GM19023 (cell line): ENCODE measurements at regions not wholly inside any gene's neighbourhood (a gene's known extent, or its start where the extent isn't known, plus 50 kb on each side); places are given as distances from the start of the nearest gene placed in this dataset.
A peak's percentile ranks its signal among the peaks of the same experiment; 100 is the strongest.

Experiments used
- ATAC-seq: cut with Tn5 transposase; IDR thresholded peaks from one replicate; pipeline ENCODE4 v1.9.1; 2021; ENCODE audit warnings: mild to moderate bottlenecking, moderate library complexity; ENCODE audit not compliant: unreplicated experiment

DNA sequence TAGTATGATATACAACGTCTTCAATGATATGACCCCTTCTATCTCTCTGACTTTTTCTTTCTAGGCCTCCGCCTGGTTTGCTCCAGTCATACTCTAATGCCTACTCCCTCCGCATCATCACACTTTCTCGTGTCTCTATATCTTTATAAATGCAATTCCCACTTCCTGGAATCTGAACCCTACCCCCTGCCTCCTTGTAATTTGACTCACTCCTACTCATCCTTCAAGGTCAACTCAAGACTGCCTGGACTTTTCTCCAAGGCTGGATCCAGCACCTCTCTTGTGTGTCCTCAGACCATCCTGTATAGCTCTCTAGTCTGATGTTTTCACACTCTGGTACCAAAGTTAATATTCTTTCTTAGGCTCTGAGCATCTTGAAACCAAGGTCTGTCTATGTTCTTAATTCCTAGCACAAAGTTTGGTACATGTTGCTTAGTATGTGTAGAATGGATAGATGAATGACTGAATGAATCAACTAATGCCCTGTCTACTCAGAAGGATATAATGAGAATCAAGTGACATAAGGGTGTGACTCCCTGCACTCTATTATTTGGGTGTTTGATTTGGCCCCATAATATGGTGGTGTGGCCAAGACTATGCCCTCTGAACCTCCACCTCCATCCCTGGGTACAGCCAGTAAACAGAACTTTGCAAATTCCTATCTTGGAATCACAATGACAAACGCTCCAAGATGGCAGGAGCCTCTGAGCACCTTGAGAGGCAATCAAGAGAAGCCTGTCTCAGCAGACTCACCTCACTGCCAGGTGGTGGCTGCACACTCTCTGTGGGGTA is 74.3 kb upstream of the SERP2 start:
- ATAC-seq = no peak

DNA sequence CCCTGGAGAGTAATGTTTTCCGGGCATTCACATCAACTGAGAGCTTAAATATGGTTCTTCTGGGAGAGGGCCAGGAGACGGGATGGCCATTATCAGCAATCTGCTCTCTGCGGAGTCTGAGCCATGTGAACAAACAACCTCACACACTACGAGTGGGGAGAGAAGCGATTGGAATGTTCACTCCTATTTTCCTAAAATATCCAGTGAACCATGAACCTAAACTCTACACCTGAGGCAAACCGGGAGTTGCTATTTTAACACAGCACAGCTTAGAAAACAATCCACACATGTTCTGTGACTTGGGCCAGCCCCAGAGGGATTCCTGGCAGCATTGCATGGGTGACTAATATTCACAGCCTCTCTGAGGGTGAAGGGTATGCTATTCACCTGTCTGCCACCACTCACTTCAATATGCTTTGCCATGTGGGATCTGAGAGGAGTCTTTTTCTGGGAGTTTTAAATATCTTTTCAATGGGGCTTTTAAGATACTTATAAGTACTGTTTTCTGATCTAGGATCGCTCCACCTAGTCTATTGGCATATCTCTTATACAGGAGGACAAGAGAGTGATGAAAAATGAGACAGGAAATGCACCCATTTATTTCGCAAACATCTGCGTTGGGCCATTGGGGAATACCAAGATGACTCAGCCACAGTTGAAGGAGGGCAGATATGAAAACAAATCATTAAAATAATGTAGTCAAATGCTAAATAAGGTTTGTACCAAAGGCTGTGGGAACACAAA is 72.6 kb upstream of the SERP2 start:
- peak; percentile 79 for ATAC-seq

DNA sequence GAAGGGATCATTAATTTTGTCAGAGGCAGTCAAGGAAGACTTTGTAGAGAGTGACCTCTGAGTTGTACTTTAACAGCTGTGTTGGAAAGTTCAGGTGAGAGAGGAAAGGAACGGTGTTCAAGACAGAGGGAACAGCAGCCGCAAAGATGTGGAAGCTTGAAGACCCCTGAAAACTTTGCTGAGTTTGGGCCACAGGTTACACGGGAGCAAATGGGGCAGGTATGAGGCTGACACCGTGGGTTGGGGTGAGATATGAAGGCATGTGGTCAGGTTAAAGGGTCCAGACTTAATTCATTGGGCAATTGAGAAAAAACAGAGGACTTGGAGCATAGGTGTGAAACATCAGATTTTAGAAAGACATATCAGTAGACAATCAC is 72.0 kb upstream of the SERP2 start:
- ATAC-seq = no peak

DNA sequence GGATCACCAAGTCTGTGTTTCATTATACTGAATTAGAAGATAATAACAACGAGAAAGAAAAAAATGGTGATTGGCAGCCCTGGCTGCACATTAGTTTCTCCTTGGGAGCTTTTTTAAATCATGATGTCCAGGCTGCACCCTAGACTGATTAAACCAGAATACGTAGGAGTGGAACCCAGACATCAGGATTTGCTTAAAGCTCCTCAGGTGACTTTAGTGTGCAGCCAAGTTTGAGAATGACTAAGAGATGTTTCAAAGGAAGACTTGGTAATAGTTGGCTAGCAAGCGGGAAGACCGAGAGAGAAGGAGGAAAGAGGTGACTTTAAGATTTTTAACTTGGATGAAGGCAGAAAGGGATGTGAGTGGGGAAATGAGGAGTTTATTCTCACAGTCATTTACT is 71.4 kb upstream of the SERP2 start:
- ATAC-seq = no peak

DNA sequence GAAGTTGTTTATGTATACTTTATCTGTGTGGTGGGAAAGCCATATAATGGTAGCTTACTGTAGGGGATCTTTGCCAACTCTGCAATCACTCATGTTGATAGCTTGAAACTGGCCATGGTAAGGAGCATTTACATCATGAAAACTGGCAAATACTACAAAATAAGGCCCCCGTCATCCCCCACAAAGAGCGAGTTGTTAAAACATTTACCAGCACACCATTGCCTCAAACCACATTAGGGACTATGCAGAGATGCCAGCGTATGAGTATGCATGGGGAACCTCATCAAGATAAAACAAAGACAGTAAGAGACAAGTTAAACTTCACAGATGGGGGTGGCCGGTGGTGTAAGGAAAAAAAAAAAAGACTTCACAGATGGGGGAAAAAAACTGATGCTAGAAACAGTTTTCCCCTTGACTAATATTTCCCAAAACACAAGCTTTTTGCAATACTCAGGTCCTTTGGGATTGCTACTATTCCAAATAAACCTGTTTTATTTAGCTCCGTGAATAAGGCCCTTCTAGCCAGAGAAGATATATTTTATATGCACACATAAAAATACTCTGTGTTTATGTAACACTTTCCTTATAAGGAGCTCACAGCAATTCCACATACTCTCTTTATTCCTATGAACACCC is 70.6 kb upstream of the SERP2 start:
- ATAC-seq = no peak

DNA sequence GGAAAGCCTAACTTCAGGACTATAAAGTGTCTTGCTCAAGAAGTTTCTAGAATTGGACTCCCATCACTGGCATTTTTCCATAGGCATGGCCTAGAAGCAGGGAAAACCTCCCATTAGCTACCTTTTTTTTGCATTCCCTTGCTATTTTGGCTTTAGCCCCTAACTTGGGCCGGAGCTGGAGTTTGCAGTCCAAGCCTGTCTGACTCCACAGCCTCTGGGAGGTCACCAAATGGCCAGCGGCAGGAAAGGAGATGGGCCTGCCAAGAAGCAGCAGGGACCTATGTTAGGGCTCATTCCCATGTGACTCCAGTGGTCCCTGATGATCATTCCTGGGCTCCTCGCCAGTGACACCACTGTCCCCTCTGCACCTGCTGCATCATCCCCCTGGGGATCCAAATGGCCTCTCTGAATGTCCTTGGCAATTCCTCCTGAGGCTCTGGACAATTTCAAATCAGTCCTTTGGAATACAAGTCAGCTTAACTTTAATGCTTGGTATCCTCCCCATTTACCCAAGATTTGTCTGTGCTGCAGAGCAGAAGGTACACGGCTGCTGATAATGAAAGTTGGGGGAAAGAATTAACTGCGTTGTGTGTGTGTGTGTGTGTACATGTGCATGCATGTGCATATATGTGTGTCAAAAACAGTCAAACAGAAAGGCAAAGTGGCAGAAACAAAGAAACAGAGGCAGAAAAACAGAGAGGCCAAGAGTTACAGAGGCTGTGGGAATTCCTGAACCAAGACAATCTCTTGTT is 69.8 kb upstream of the SERP2 start:
- no peak for ATAC-seq

DNA sequence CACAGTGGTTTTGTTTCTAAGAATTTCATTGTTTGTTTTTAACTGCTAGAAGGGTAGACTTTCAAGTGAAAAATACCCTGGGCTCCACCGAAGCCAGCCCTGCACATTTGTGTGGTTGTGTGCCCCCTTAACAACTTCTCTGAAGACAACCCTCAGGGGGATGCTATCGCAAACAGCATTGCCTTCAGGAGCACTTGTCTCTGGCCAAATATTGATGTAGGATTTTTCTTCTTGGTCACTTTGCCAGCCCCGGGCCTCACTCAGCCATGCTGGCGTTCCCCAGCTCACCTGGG is 69.2 kb upstream of the SERP2 start:
- ATAC-seq = no peak

DNA sequence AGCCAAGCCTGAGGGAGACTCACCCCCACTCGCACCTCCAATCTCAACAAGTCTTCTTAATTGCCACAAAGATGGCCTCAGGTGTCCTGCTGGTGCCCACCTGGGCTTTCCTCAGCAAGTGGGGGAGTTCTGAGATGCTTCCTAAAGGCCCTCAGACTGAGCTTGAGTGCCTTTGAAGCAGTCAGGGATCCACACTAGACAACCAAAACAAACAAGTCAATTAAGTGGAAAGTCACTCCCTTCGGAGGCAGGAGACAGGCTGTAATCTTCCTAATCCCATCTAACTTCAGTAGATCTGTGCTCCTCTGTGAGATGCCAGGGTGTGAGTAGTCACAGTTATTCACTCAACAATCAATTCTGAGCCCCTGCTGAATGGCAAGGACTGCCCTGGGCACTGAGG is 68.3 kb upstream of the SERP2 start:
- ATAC-seq = no peak

DNA sequence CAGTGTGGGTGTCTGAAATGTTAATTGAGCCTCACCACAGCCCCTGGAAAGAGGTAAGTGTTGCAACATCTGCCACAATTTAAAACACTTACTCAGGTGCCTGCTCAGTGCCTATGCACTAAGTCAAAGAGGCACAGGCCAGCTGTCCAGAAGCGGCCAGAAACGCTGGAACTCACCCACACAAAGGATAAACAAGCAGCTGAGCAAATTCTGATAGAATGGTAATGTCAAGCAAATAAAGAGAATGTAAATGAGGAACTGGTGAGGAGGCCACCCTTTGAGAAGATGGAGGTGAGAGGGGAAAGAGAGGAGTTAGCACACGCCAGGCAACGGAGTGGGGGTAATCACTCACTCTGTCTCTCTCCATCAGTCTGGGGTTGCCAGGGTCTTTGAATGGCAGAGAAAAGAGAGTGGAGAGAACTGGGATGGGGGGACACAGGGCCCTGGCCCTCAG is 67.7 kb upstream of the SERP2 start:
- ATAC-seq = no peak

DNA sequence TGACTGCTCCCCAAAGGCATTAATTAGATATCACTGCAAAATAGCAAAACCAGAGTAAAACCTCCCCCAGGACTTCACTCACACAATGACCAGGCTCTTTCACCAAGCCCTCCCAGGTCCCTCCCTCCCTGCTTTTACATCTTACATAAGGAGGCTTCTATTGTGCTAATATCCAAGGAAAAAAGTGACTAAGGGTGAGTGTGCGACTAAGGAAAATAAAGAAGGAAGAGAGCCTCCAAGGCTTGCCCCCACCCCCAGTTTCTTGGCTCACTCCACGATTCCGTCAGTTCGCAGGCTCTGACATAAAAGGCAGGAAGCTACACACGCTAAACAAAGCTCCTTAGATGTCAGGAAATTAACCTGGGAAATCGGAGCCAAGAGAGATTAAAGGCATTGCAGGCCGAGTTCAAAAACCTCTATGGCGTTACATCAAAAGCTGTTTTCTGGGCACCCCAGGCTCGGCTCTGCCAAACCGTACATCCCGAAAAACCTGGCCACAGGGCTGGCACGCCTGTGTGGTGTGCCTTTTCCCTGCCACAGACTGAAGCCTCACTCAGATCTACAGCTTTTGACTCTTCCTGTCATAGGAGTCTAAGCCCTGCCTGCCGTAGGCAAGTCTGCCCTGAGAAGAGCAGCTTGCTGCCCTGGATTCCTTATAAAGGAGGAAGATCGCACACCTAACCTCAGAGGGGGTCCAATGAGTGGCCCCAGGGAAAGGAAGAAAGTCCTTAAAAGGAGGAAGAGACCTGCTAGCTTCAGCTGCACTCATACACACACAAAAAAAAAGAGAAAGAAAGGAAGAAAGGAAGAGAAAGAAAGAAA is 67.0 kb upstream of the SERP2 start:
- ATAC-seq = no peak

DNA sequence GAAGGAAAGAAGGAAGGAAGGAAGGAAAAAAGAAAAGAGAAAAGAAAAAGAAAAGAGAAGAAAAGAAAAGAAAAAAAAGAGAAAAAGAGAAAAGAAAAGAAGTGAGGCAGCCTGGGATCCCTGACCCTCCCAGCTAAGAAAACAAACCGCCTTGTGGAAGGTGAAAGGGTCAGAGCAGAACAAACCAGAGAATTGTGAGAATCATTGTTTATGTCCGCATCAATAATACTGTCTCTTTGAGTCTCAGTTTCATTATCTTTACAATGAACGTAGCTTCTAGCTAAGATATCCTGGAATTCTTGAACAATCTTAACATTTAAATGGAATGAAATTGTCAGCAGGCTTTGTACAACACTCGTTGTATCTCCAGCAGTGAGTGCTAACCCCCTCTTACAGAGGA is 66.4 kb upstream of the SERP2 start:
- ATAC-seq = no peak

DNA sequence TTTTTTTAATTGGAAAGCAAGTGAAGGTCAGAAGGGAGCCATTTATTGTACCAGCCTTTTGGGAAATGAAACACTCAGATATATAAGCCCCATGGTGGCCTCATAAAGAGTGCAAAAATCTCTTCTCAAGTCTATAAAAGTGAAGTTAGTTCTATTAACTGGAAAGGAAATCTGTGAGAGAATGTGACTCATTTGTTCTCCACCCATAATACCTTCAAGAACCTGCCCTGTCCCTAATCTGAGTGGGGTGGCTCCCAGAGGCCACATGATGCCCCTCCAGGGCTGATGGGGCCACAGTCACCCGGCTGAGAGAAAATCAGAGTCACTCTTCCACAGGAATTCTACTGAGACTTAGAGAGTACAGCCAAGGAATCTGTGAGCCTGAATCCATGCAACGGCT is 65.8 kb upstream of the SERP2 start:
- no peak for ATAC-seq

DNA sequence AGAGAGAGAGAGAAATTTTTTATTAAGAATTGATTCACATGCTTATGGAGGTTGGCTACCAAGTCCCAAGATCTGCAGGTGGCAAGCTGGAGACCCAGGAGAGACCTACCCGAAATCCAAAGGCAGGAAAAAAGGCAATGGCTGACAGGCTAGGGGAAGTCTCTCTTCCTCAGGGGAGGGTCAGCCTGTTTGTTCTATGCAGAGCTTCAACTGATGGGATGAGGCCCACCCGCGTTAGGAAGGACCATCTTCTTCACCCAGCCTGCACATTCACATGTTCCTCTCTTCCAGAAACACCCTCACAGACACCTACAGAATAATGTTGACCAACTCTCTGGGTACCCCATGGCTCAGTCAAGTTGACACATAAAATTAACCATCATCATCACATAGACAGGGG is 65.3 kb upstream of the SERP2 start:
- ATAC-seq = no peak

DNA sequence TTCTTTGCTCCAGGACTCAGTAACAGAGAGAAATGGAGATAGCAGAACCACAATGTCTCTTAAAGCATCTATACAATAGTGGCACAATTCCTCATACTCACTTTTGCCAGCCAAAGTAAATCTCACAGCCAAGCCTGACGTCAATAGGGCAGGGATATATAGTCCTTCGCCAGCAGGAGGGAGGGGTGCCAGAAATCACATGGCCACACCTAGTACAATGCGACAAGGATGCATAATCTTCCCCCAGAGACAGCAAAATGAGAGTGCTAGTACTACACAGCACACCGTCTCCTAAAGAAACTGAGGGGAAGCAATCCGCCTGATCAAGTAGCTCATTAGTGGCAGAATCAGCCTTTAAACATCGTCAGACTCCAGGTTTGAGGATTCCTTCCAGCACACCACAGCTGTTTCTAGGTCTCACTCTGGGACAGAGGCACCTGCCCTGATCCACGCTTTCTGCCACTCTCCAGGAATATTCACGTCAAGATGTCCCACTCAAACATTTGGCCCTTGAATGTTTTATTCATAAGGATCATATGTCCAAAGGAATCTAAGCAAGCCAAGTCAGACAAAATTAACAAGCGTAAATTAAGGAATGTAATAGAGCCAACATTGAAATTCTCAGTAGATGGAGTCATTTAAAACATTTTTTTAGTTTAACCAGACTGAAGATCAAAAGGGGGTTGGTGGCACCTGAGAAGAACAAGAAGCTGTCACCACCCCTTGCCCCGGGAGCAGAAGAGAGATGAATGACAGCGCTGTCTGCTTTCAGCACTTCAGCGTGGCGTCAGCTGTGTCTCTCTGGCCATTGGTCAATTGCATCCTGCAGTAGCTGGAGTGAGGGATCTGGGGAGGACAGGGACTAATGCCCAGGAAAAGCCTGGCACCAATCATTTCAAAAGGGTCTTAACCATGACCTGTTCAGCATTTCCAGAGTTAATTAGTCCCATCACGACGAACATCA is 63.5 kb upstream of the SERP2 start:
- no peak for ATAC-seq

DNA sequence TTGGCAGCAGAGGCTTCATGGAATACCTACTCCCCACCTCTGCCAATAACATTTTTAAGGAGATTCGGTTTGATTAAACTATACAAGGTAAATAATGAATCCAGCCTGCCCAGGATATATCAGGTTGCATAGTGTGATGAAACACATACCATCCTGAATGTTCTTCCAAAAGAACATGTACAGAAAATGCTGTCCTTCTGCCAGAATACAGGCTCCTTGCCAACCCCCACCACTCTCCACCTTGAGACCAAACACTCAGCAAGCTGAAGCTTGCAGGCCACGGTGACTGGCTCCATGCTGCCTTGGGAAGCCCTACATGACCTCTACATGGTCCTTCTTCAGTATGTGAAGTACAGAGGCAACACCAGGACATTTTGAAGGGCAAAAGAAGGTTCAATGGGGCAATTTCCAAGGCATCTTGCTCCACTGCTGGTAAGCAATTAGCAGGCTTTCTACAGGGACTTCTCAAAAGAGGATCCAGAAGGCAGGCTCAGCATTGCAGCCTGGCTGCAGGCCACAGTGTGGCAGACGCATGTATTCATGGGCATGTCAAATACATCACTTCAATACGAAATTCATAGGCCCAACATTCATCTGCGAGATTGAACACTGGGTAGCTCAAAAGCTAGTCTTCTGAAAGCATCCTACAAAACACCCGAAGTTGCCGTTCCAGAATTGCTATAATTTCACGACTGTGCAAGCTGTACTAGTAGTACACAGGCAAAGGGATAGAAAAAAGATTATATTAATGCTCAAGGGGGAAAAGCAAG is 62.4 kb upstream of the SERP2 start:
- ATAC-seq = no peak

DNA sequence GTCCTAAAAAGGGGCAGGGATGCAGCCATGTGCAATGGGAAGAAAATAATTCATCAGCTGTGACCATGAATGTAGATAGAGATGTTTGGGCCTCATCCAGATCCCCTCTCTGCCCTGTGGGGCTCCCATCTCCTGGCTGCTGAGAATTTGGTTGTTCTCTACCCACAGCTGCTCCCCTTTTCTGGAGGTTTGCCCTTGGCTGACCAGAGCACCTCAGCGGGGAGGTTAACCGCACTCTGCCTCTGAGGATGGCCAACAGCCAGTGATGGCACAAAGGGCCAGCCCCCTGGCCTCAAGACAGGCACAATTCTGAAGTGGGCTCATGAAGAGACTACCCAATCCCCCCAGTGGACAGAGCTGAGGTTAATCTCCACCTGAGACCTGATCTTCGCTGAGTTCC is 61.5 kb upstream of the SERP2 start:
- ATAC-seq = no peak

DNA sequence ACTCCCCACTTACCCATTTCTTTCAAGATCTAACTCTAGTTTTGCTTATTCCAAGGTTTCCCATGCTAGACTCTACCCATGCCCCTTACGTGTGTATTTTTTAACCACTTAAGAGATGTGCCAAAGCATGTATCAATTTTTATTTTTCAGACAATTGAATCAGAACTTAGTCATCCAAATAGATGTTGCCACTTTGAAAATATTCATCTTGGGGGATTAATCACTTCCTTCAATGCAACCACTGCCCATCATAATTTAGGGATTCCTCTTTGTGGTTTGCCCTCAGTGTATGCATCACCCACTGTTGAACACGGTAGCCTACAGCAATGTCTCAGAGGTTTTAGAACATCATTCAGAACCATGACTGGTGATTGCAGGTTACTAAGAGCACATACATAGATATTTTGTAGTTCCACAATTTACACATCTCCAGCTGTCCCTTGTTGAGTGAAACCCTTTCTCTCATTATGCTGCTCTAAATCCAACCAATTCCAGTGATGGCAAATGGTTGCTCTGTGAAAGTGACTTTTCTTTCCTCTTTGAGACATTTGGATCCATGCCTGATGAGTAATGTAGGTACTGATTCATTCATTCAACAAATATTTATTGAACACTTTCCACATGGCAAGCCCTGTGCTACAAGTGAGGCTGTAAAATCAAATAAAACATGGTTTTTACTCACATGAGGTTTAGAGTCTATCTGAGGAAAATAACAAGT is 60.6 kb upstream of the SERP2 start:
- no peak for ATAC-seq

DNA sequence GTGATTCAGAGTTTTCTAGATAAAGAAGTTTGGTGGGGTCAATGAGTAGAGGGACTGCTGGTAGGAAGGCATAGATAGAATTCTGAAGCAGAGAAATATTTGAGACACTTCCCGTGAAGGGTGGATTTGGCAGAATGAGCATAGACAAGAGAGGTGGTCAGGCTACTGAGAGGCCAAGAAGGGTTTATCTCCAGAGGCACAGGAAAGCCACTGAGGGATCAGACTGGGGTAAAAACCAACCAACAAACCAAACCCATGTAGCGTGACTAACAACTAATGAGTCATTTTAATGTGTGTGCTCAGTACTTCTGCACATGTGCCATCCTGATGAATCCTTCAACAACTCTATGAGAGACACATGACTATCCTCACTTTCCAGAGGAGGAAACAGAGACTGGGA is 60.0 kb upstream of the SERP2 start:
- no peak for ATAC-seq
